PC-9 (cell line): ENCODE measurements at regions not wholly inside any gene's neighbourhood (a gene's known extent, or its start where the extent isn't known, plus 50 kb on each side); places are given as distances from the start of the nearest gene placed in this dataset.

ENCODE experiments used
- BruUV-seq: library from RNA; stranded (reverse); fragments of 400-500 nt; replicated peaks from 2 replicates; lab custom pipeline; 2021; lab: Mats Ljungman, UMichigan
- CTCF ChIA-PET: fragments of 300-600 bp; sonication (Branson Sonifier 250); formaldehyde crosslinking; loops from one replicate; lab custom pipeline; 2022; ENCODE audit warnings: antibody characterized with exemption; lab: Charles Lee
- POLR2A ChIA-PET: fragments of 300-600 bp; sonication (Branson Sonifier 250); formaldehyde crosslinking; loops from one replicate; lab custom pipeline; 2022; ENCODE audit warnings: antibody characterized with exemption; ENCODE audit not compliant: unreplicated experiment; lab: Charles Lee
- DNase-seq, 2 experiments: peaks; one replicate each; pipeline versions ENCODE4 v3.0.0 to v3.0.0-alpha.2; 2015 to 2022; ENCODE audit warnings: mixed read lengths in 1 of 2
- H2AFZ ChIP-seq: fragments of 200-600 bp; sonication (generic); 2 replicates; pipeline ENCODE4 v1.8.1; 2017; ENCODE audit warnings: antibody characterized with exemption
- H3F3A ChIP-seq: fragments of 200-600 bp; sonication (generic); 2 replicates; pipeline ENCODE4 v1.8.1; 2017; ENCODE audit warnings: antibody characterized with exemption, mild to moderate bottlenecking, low read depth; ENCODE audit not compliant: insufficient read depth
- H3K27ac ChIP-seq: fragments of 200-600 bp; sonication (generic); 2 replicates; pipeline ENCODE4 v1.6.1; 2016; ENCODE audit warnings: mixed run types
- H3K27me3 ChIP-seq: fragments of 200-600 bp; sonication (generic); 2 replicates; pipeline ENCODE4 v1.6.1; 2016; ENCODE audit warnings: low read depth, mixed run types; ENCODE audit not compliant: insufficient read depth
- H3K36me3 ChIP-seq: fragments of 200-600 bp; sonication (generic); 2 replicates; pipeline ENCODE4 v1.6.1; 2016; ENCODE audit warnings: low read depth, mixed run types
- H3K4me1 ChIP-seq: fragments of 200-600 bp; sonication (generic); replicated peaks from 2 replicates; pipeline ENCODE4 v1.6.1; 2016; ENCODE audit warnings: mixed run types; ENCODE audit not compliant: insufficient read depth
- H3K4me2 ChIP-seq: fragments of 200-600 bp; sonication (generic); 2 replicates; pipeline ENCODE4 v1.6.1; 2017; ENCODE audit warnings: mixed run types
- H3K4me3 ChIP-seq: fragments of 200-600 bp; sonication (generic); 2 replicates; pipeline ENCODE4 v1.6.1; 2016; ENCODE audit warnings: mixed run types
- H3K79me2 ChIP-seq: fragments of 200-600 bp; sonication (generic); 2 replicates; pipeline ENCODE4 v1.6.1; 2017; ENCODE audit warnings: low read depth, mixed run types
- H3K9me2 ChIP-seq: fragments of 200-600 bp; sonication (generic); 2 replicates; pipeline ENCODE4 v1.8.1; 2017; ENCODE audit warnings: mild to moderate bottlenecking; ENCODE audit not compliant: insufficient read depth
- H3K9me3 ChIP-seq: fragments of 200-600 bp; sonication (generic); 2 replicates; pipeline ENCODE4 v1.8.1; 2016; ENCODE audit warnings: low read depth; ENCODE audit not compliant: insufficient read depth
- H4K20me1 ChIP-seq: fragments of 200-600 bp; sonication (generic); 2 replicates; pipeline ENCODE4 v1.8.1; 2017; ENCODE audit not compliant: insufficient read depth
- EZH2 ChIP-seq: fragments of 200-600 bp; sonication (generic); IDR thresholded peaks from 2 replicates; pipeline ENCODE4 v1.8.0; 2017; ENCODE audit warnings: antibody characterized with exemption, low read depth
- intact Hi-C: fragments of 100-400 bp; cut with micrococcal nuclease; formaldehyde crosslinking; loops from one replicate; pipeline ENCODE4 v1.10.0; 2022; ENCODE audit not compliant: unreplicated experiment
- TF ChIP-seq, protein P1 (sequence below): fragments of 200-600 bp; sonication (generic); conservative IDR thresholded peaks from 2 replicates; pipeline ENCODE4 v1.6.1; 2017; ENCODE audit warnings: mixed run types, antibody characterized with exemption, mild to moderate bottlenecking, moderate library complexity

DNA sequence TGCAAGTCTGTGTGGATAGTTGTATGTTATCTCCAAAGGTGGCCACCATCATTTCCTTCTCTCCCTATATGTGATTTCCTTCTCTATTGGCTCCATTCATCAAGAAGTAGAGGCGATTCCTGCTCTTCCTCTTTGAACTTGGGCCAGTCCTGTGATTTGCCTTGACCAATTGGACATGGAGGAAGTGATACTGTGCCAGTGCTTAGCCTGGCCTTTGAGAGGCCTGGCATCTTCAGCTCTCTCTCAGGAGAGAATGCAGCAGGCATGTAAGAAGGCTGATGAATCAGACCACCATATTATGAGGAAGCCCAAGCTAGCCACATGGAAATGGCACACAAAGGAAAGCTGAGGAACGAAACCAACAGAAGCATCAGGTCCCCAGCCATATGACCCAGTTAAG is 195.0 kb upstream of the SVIL start:
- no TSS peak for BruUV-seq
- H2AFZ ChIP-seq, result no peak overlapping the region

DNA sequence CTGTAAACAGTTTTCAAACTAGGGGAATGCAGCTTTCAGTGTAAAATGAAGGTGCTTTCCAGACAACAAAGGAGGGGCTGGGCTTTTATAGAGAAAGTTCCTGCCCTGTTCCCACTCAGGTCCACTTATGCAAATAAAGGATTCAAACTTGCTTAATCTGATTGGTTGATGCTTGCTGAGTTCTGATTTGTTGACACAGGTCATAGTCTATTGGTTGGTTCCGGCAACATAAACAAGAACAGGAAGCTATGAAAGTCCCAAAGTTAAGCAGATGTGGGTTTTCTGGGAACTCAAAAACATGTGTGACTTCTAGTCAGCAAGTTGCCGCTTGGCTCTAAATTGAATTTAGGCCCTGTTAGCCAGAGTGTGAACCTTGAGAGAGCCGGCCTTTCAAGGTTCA is 194.2 kb upstream of the SVIL start:
- DNase-seq, result no peak
- no peak overlapping the region for H3K4me2 ChIP-seq
- H3F3A ChIP-seq, result no peaks in the 10 kb centered on the region
- ChIA-PET CTCF (no interaction called here), POLR2A (no interaction called here)
- intact Hi-C loops, result no loop called here
- TF ChIP-seq EZH2, result no peak
- TF ChIP-seq, protein P1, sequence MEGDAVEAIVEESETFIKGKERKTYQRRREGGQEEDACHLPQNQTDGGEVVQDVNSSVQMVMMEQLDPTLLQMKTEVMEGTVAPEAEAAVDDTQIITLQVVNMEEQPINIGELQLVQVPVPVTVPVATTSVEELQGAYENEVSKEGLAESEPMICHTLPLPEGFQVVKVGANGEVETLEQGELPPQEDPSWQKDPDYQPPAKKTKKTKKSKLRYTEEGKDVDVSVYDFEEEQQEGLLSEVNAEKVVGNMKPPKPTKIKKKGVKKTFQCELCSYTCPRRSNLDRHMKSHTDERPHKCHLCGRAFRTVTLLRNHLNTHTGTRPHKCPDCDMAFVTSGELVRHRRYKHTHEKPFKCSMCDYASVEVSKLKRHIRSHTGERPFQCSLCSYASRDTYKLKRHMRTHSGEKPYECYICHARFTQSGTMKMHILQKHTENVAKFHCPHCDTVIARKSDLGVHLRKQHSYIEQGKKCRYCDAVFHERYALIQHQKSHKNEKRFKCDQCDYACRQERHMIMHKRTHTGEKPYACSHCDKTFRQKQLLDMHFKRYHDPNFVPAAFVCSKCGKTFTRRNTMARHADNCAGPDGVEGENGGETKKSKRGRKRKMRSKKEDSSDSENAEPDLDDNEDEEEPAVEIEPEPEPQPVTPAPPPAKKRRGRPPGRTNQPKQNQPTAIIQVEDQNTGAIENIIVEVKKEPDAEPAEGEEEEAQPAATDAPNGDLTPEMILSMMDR, result no peak
- H3K4me1 ChIP-seq, result peaks cover 14% of the 10 kb centered on the region
- BruUV-seq, result no TSS peak
- no peaks in the 10 kb centered on the region for H3K36me3 ChIP-seq
- H2AFZ ChIP-seq, result no peak overlapping the region
- H3K9me3 ChIP-seq, result no peaks in the 10 kb centered on the region
- H3K9me2 ChIP-seq, result no peaks in the 10 kb centered on the region
- H3K79me2 ChIP-seq, result no peaks in the 10 kb centered on the region
- H4K20me1 ChIP-seq, result no peaks in the 10 kb centered on the region
- peak overlapping the region; percentile 35 for H3K27ac ChIP-seq
- no peak overlapping the region for H3K4me3 ChIP-seq
- no peaks in the 10 kb centered on the region for H3K27me3 ChIP-seq

More for the DNA sequence above, 195.0 kb upstream of the SVIL start:
- no peak overlapping the region for H3K27ac ChIP-seq
- no peaks in the 10 kb centered on the region for H4K20me1 ChIP-seq
- peaks cover 14% of the 10 kb centered on the region for H3K4me1 ChIP-seq
- H3K27me3 ChIP-seq, result no peaks in the 10 kb centered on the region
- intact Hi-C loops, result no loop called here
- DNase-seq, result no peak
- H3K4me3 ChIP-seq, result no peak overlapping the region
- POLR2A ChIA-PET, result no interaction called here
- CTCF ChIA-PET, result interaction anchor here (0.6 kb wide), 1 partner anchor 9 kb away, joined by 3 read pairs; no protein-coding TSS in a partner anchor
- no peaks in the 10 kb centered on the region for H3K9me3 ChIP-seq
- no peaks in the 10 kb centered on the region for H3K9me2 ChIP-seq
- no peaks in the 10 kb centered on the region for H3K79me2 ChIP-seq
- no peaks in the 10 kb centered on the region for H3F3A ChIP-seq
- H3K4me2 ChIP-seq, result no peak overlapping the region
- H3K36me3 ChIP-seq, result no peaks in the 10 kb centered on the region
- TF ChIP-seq EZH2, result no peak
- TF ChIP-seq, protein P1, result no peak

DNA sequence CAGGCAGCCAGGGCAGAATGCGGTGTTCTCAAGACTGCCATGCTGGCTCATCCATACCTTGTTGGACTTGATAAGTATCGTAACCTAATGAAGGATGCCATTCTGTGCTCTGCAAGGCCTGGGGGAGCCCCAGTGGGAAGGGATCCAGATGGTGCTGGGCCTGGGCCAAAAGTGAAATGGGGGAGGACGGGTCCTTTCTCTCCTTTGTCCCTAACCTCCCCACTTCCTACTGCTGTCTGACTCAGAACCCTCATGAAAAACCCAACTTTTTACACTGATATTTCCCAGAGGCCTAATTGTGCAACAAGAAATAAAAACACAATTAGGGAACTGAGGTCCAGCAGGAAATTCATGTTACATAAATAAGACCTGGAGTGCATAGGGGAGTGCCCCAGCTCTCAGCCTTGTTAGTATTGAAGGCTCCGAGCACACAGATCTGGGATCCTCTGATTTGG is 193.7 kb upstream of the SVIL start:
- Histone ChIP-seq H3F3A (no peaks in the 10 kb centered on the region), H3K27ac (peak overlapping the region; percentile 35), H3K27me3 (no peaks in the 10 kb centered on the region), H3K79me2 (no peaks in the 10 kb centered on the region), H3K4me2 (no peak overlapping the region), H3K36me3 (no peaks in the 10 kb centered on the region), H2AFZ (no peak overlapping the region), H3K4me3 (no peak overlapping the region), H3K9me3 (no peaks in the 10 kb centered on the region), H3K4me1 (peaks cover 14% of the 10 kb centered on the region), H4K20me1 (no peaks in the 10 kb centered on the region), H3K9me2 (no peaks in the 10 kb centered on the region)
- TF ChIP-seq, protein P1, result no peak
- TF ChIP-seq EZH2, result no peak
- intact Hi-C loops, result no loop called here
- POLR2A ChIA-PET, result interaction anchor here (0.6 kb wide), 1 partner anchor 119 kb away, joined by 4 read pairs; no protein-coding TSS in a partner anchor
- no TSS peak for BruUV-seq
- DNase-seq, result peak in 1 of 2 experiments; percentile 65
- CTCF ChIA-PET, result no interaction called here
